HG02678 (cell line): ENCODE measurements at regions not wholly inside any gene's neighbourhood (a gene's known extent, or its start where the extent isn't known, plus 50 kb on each side); places are given as distances from the start of the nearest gene placed in this dataset.

ENCODE experiments used
- ATAC-seq: cut with Tn5 transposase; IDR thresholded peaks from one replicate; pipeline ENCODE4 v1.9.1; 2021; ENCODE audit warnings: mild to moderate bottlenecking, moderate library complexity; ENCODE audit not compliant: unreplicated experiment

DNA sequence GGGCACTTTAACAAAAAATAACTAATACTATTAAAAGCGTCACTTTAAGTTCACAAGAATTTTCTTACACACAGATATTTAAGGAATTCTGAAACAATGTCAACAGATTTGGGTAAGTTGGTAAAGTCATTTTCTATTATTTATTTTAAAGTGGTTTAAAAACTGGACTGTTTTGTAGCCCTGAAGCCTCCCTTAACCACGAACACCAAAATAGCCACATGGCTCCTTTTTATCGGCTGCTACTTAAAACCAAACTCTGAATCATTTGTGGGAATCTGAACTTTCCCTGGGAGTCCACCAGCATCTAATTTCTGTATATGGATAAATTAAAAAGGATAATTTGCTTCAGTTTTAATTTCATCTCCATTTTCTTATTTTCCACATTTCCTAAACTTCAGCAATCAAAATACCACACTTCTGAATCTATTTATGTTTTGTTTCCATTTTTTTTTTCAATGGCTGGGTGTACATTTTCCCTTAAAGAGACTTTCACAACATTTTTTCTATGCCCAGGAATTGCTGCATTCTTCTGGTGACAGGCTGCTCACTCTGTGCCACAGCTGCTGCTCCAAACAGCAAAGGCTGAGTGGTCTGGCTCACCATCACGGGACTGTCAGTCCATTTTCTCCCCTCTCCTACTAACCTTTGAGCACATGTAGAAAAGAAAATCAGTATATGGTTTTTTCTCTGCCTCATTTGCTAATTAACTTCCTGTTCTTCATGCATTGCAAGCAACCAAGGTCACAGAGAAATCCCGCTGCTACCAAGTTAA lies 255.5 kb upstream of the KCNJ16 start:
- no peak for ATAC-seq

DNA sequence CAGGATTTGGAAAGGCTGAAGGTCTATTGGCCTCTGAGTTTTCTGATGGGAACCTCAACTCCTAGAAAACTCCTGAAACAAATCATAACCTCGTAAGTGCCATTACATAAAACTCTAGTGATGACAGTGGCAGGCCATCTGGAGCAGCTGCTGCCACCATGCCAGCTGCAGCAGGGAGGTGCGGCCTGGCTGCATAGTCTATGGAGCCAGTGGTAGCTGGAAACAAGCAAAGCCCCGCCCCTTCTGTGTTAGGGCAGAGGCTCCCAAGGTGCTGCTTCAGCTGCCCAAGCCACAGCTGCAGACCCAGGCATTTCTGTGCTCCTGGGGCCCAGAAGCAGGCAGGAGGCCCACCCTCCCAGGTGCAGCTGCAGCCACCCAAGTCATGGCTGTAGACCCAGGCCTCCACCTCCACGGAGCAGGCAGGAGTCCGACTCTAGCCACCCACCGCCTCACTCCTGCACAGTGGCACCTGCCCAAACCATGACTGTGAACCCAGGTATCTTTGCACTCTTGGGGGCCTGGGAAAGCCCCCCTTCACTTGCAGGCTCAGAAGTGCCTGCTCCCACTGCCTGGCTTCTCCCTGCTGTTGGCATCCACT lies 254.1 kb upstream of the KCNJ16 start:
- no peak for ATAC-seq

- ATAC-seq, result no peak
These were observed 252.6 kb upstream of the KCNJ16 start for GRCh38 chr17:69822314-69822875.

DNA sequence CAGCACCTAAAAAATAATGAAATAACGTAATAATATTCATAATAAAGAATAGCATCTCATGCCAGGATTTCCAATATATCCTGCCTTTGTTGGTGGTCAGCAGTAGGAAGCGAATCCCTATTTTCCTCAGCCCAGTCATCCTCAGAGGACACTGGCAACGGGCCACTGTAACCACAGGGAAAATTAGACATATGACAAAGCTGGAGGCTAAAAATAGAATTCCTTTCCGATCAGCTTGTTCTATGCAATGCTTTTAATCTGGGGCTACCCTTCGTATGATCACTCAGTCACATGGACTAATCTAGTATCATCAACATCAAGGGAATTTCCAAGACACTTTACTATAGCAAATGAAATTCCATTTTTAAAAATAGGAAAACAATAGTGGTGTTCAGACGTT lies 246.9 kb upstream of the KCNJ16 start:
- no peak for ATAC-seq

- no peak for ATAC-seq
These were observed 240.5 kb upstream of the KCNJ16 start for GRCh38 chr17:69834494-69834893.

DNA sequence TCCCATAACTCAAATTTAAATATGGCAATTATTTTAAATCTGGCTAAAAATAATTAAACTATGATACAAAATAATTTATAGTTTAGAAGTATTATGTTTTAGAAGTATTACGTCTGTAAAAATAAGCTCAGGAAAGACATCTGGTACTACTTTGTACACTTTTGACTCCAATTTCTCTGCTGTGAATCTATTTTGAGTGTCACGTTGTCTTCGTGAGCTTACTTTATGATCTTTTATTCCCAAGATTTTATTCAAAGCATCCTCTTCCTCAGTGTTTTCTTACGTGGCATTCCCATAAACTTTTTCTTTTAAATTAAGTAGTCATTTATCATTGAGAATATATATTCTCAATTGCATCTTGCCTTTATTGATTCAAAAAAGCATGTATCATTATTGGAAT lies 223.3 kb upstream of the KCNJ16 start:
- ATAC-seq, result no peak

GRCh38 chr17:69853541-69854224 lies 221.3 kb upstream of the KCNJ16 start:
- no peak for ATAC-seq

DNA sequence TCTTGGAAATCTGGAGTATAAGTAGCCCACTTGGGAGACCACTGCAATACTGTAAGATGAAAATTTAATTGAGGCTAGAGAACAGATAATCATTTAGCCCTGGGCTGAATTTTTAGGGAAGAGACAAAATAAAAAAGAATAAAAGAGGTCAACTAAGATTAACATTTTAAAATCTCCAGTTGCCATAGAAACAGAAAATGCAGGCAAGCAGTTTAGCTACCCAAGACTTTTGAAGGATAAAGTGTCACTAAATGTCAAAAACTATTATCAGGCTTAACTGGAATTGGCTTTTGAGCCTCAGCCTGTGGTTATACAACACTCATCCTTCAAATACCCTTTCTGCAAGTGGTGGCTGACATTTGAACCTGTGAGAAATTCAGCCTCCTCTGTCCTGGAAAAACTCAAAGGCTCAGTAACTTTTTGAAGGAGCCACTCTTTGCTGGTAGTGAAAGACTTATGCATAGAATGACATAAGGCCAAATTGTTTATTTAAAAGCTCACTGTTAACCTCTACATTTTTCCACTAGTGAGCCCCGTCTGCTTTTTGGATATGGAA lies 220.7 kb upstream of the KCNJ16 start:
- ATAC-seq, result no peak

DNA sequence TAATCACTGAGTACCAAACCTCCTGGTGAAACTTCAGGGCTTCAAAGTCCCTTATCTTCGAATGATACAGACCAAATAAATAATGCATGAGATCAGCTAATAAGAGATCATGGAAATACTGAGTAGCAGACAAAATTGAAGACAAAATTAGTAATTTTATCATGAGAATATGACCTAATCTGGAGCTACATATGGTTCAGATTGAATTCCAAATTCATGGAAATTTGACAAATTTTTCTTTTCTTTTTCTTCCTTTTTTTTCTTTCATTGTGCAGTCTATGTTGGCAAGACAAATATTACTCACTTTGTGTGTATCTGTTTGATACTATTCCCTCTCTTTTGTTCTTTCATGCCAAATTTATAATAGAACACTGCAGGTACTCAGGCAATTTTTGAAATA lies 218.1 kb upstream of the KCNJ16 start:
- ATAC-seq, result no peak

- ATAC-seq, result no peak
These were observed 217.6 kb upstream of the KCNJ16 start for GRCh38 chr17:69857412-69857835.

DNA sequence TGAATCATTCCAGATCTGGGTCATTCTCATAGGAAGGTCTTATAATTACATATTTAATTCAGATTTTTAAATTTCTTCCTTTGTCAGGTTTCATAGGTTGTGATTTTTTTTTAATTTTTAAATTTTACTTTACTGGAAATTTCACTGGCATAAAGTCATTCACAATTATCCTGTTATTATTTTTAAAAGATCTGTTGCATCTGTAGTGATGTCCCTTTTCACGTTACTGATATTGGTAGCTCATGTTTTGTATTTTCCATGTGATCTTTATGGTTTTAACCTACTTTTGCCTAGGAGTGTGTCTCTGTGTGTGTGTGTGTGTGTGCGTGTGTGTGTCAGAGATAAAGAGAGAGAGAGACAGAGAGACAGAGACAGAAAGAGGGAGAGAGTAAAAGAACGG lies 216.6 kb upstream of the KCNJ16 start:
- no peak for ATAC-seq

- ATAC-seq, result no peak
These were observed 214.8 kb upstream of the KCNJ16 start for GRCh38 chr17:69860142-69860680.

DNA sequence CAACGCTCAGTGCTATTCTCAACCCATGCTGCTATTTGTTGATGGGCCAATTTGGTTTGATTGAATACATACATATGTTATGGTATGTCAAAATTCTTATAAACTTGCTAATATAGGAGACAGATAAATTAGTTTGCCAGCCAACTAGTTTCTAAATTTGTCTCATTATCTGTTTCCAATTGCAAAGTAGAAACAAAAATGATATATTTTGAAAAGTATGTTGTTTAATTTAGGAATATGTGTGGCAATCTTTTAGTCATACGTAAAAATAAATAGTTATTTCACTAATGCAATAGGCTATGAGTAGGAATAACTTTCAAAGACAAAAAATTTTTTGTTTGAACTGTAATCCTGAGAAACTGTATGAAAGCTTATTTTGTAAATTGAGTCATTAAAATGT lies 210.6 kb upstream of the KCNJ16 start:
- ATAC-seq, result no peak

DNA sequence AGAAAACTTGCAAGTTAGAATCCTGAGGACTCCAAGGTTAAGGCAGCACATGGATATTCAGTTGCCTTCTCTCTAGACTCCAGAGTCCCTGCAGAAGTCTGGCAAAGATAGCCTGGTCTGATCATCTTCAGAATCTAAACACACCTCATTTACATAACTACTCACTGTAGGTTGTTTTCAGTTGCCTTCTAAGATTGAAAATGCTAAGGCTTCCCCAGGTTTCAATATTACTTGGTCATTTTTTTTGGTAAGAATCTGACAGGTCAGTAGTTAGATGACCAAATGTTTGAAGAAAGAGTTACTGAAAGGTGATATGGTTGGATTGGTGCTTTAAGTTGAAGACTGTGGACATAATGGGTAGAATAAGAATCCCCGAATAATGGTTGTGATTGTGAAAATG lies 205.4 kb upstream of the KCNJ16 start:
- ATAC-seq, result peak; percentile 67

DNA sequence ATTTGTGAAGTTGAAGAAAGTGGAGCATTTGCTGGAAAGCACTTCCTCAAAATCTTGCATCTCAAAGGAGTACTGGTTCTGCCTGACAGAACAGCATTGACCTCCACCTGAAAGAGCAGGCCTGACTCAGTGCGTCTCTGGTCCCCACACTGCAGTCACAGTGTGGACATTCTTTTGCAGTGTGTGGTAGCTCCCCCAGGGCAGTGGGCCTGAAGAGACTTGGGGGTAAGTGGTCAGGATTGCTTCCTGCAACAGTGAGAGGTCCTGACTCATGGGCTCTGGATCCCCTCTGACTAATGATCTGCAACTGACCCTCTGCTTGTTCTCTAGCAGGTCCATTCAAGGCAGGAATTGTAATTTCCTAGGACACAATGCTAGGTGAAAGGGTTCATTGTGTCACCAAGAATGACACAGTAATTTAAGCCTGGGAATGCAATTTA lies 204.9 kb upstream of the KCNJ16 start:
- peak; percentile 34 for ATAC-seq

DNA sequence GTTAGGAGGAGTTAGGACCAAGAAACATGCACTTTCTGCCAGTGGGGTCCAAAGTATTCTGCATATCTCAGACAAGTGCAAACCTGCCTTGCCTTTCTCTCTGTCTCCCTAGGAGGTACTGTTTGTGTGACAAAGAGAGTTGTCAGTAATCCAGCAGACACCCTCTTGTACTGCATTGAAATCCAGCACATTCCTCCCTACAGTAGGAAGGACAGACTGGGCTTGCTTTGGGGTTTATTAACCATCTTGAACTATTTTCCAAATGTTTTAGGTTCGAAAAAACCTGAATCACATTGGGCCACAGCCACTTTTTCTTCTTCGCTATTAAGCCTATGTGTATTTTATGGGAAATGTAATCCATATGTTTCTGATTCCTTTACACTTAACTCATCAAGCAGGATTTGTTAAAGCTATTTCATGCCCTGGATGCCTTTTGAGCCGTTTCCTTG lies 204.2 kb upstream of the KCNJ16 start:
- no peak for ATAC-seq

DNA sequence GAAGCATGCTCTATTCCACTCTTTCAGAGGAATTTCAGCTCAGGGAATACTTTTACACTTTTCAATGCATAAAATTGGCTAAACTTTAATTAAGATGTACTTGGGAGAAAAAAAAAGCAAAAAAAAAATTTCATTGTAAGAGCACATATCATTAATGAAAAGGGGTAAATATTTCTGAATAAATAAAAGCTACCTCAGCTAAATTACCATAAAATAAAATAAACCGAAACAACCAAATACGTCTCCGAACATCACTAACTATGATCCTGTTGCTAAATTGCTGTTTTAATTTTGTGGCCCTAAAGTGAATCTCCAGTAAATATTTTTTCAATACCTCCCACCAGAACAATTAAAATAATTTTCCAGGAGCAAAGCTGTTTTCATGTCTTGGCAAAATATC lies 203.7 kb upstream of the KCNJ16 start:
- ATAC-seq, result no peak

- ATAC-seq, result no peak
These were observed 202.3 kb upstream of the KCNJ16 start for GRCh38 chr17:69872675-69873262.

DNA sequence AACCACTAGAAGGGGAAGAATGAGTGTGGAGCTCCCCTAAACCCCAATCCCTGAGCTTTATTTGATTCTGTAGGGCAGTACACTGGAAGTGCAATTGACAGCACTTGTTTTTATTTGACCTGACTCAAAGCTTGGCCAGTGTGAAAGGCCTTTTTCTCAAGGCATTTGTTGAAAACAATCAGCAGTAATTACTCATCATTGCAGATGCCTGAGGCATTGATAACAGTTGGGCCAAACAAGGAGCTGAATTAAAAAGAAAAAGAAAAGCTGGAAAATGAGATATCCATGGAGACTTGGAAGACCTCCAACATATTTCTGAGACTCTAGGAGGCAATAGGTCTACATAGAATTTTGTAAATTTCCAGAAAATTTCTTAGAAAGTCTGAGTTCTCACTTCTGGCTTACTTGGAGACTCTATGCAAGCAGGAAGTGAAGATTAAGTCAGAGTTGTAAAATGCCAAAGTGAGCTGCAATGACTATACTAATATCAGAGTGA lies 200.8 kb upstream of the KCNJ16 start:
- no peak for ATAC-seq

- no peak for ATAC-seq
These were observed 198.3 kb upstream of the KCNJ16 start for GRCh38 chr17:69876757-69877156.

DNA sequence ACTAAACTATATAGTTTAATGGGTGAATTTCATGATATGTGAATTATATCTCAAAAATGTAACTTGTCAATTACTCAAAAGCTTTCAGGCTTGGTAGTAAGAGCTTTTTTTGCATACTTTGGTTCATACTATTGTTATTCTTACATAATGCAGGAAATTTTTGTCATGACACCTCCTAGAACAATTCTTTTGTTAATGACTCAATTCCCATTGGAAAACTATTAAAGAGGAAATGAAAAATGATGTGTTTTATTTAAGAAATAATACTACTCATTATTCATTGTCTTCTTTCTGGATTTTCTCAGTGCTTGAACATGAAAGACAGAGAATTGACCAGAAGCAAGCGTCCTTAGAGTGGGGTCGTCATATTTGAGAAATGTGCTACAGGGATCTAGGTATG lies 196.4 kb upstream of the KCNJ16 start:
- ATAC-seq, result no peak
